ENCODE measurements at regions not wholly inside any gene's neighbourhood (a gene's known extent, or its start where the extent isn't known, plus 50 kb on each side); places are given as distances from the start of the nearest gene placed in this dataset.
A peak's percentile ranks its signal among the peaks of the same experiment; 100 is the strongest.

DNA sequence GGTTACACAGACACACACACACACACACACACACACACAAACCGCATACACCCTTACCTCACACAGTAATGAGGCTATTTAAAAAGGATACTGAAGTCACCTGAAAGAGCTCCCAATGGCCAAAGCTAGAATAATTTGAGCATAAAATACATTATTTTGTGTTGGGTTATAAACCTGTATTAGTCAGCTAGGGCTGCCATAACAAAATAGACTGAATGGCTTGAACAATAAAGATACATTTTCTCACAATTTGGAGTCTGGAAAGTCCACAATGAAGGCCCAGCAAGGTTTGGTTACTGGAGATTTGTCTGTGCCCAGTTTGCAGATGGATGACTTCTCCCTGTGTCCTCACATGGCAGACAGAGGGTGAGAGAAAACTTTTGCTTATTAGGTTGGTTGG lies 605.4 kb upstream of the REG3G start:
- no peak for DNase-seq (ENCODE audit: low spot score)

GRCh38 chr2:78423631-78424030 lies 601.9 kb upstream of the REG3G start:
- no peak for TF ChIP-seq CTCF (IDR thresholded peaks at IDR 0.05; ENCODE audit: extremely low read depth, missing control alignments)
- no peak for DNase-seq (ENCODE audit: low spot score)

More for the DNA sequence above, 605.4 kb upstream of the REG3G start:
- no peak for TF ChIP-seq CTCF (IDR thresholded peaks at IDR 0.05; ENCODE audit: extremely low read depth, missing control alignments)

GRCh38 chr2:78427170-78427569 lies 598.3 kb upstream of the REG3G start:
- TF ChIP-seq CTCF (IDR thresholded peaks at IDR 0.05; ENCODE audit: extremely low read depth, missing control alignments), result no peak
- DNase-seq (ENCODE audit: low spot score), result no peak

DNA sequence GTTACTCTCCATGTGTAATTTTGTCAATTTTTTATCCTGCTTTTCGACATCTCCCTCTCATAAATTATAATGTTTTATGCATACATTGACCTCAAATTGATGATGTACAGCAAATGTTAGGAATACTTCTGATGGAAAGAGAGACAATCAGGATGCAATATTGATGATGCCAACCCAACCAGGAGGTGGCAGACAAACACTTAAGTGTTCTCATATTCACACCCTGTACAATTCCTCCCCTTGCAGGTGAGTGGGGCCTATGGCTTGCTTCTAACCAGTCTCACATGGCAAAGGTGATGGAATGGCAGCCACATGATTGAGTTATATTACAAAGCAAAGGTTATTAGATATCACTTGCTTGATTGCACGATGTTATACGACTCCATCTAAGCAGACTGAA lies 594.3 kb upstream of the REG3G start:
- no peak for TF ChIP-seq CTCF (IDR thresholded peaks at IDR 0.05; ENCODE audit: extremely low read depth, missing control alignments)
- DNase-seq (ENCODE audit: low spot score), result no peak

DNA sequence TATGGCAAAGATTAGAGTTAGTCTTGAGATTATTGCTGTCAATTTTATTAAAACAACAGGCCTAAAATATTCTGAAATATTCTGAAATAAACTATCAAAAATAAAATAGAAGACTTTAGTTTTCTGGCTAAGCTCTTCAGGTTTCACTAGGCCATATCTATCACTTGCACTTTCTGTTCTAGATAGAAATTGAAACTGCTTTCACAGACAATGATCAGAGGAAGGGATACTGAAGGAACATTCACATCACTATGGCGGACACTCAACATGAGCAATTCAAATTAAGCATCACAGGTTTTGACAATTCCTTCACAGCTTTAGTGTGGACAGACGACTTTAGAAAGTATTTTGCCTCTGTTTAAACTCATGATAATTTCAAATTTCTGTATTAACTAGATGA lies 586.4 kb upstream of the REG3G start:
- no peak for TF ChIP-seq CTCF (IDR thresholded peaks at IDR 0.05; ENCODE audit: extremely low read depth, missing control alignments)
- peak; percentile 2 for DNase-seq (ENCODE audit: low spot score)

DNA sequence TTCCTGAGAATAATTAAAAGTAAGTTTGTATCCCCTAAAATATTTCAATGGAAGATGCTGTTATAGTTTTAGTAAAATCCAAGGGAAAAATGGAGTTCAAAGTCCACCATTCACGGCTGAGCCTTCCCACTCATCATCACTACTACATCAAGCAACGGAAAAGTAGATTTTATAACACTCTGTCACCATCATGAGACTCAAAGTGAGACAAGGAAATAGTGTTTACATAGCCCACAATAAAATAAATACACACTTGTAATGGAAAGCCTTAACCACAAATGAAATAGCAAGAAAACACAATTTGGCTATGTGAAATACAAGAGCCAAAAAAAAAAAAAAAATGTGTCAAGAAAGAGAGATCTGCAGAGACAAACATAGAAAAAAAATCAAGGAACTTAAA lies 569.9 kb upstream of the REG3G start:
- no peak for TF ChIP-seq CTCF (IDR thresholded peaks at IDR 0.05; ENCODE audit: extremely low read depth, missing control alignments)

DNA sequence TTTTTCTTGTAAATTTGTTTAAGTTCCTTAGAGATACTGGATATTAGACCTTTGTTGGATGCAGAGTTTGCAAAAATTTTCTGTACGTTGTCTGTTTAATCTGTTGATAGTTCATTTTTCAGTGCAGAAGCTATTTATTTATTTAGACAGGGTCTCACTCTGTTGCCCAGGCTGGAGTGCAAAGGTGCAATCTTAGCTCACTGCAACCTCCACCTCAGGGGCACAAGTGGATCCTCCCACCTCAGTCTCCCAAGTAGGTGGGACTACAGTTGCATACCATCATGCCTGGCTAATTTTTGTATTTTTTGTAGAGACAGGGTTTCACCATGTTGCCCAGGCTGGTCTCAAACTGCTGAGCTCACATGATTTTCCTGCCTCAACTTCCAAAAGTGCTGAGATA lies 568.2 kb upstream of the REG3G start:
- no peak for TF ChIP-seq CTCF (IDR thresholded peaks at IDR 0.05; ENCODE audit: extremely low read depth, missing control alignments)
- DNase-seq (ENCODE audit: low spot score), result no peak

More for the DNA sequence above, 569.9 kb upstream of the REG3G start:
- no peak for DNase-seq (ENCODE audit: low spot score)

Measured in GM20000 (cell line).